ENCODE measurements at regions not wholly inside any gene's neighbourhood (a gene's known extent, or its start where the extent isn't known, plus 50 kb on each side); places are given as distances from the start of the nearest gene placed in this dataset.

DNA sequence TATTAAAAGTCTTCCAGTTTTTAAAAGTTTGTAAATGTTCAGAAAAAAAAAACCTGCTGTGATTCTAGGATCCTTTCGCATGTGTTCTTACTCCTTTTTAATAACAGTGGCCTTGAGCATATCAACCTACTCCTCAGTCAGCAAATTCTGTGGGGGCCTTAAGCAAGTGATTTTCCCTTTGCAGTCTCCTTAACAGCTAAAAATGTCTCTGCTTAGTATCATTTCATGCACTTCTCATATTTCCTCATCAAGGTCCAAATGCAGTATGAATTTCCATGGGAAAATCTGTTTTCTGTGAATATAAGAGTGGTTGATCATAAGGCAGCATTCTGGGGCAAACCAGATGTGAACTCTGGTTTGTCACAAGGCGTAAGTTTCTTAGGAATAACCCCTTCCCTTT is 2175.1 kb upstream of the PIK3C3 start:
- Mint-ChIP-seq H3K4me1 (peaks cover 16% of the 10 kb centered on the region), H3K27ac (no peak overlapping the region), H3K4me3 (no peak overlapping the region), H3K36me3 (ENCODE audit: low read depth) (peaks cover 2% of the 10 kb centered on the region), H3K9me3 (peaks cover 2% of the 10 kb centered on the region), H3K27me3 (ENCODE audit: insufficient read depth) (no peaks in the 10 kb centered on the region)
- TF ChIP-seq, protein P1, sequence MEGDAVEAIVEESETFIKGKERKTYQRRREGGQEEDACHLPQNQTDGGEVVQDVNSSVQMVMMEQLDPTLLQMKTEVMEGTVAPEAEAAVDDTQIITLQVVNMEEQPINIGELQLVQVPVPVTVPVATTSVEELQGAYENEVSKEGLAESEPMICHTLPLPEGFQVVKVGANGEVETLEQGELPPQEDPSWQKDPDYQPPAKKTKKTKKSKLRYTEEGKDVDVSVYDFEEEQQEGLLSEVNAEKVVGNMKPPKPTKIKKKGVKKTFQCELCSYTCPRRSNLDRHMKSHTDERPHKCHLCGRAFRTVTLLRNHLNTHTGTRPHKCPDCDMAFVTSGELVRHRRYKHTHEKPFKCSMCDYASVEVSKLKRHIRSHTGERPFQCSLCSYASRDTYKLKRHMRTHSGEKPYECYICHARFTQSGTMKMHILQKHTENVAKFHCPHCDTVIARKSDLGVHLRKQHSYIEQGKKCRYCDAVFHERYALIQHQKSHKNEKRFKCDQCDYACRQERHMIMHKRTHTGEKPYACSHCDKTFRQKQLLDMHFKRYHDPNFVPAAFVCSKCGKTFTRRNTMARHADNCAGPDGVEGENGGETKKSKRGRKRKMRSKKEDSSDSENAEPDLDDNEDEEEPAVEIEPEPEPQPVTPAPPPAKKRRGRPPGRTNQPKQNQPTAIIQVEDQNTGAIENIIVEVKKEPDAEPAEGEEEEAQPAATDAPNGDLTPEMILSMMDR (conservative IDR thresholded peaks at IDR 0.05) = no peak
- WGBS, 2 experiments (ENCODE audit: insufficient coverage in 1 of 2, insufficient read length in 1 of 2) = 98 to 100% methylated on average over 1 to 2 of the region's 2 CpGs
- H3K9me3 ChIP-seq (ENCODE audit: control insufficient read depth, low read length) = no peaks in the 10 kb centered on the region
- no peaks in the 10 kb centered on the region for H3K27me3 ChIP-seq (ENCODE audit: control insufficient read depth, insufficient read depth, low read length, poor library complexity, severe bottlenecking)
- H3K27ac ChIP-seq (ENCODE audit: low read depth, low read length) = no peak overlapping the region
- H3K4me1 ChIP-seq (ENCODE audit: control insufficient read depth, insufficient read depth, low read length) = no peaks in the 10 kb centered on the region
- no peaks in the 10 kb centered on the region for H3K36me3 ChIP-seq (ENCODE audit: control insufficient read depth, insufficient read depth, low read length)
- H3K4me3 ChIP-seq (ENCODE audit: low read length) = no peak overlapping the region
- H3K9ac ChIP-seq (ENCODE audit: extremely low read depth, low read length, poor library complexity, severe bottlenecking) = no peak overlapping the region
- DNase-seq = no peak

- DNase-seq = no peak
- peaks cover 2% of the 10 kb centered on the region for H3K36me3 Mint-ChIP-seq (ENCODE audit: low read depth)
- no peaks in the 10 kb centered on the region for H3K4me1 ChIP-seq (ENCODE audit: control insufficient read depth, insufficient read depth, low read length)
- no peak overlapping the region for H3K4me3 ChIP-seq (ENCODE audit: low read length)
- H3K4me3 Mint-ChIP-seq = no peak overlapping the region
- H3K9me3 ChIP-seq (ENCODE audit: control insufficient read depth, low read length) = no peaks in the 10 kb centered on the region
- TF ChIP-seq, protein P1 (conservative IDR thresholded peaks at IDR 0.05) = no peak
- H3K9ac ChIP-seq (ENCODE audit: extremely low read depth, low read length, poor library complexity, severe bottlenecking) = no peak overlapping the region
- no peak overlapping the region for H3K27ac ChIP-seq (ENCODE audit: low read depth, low read length)
- no peaks in the 10 kb centered on the region for H3K27me3 Mint-ChIP-seq (ENCODE audit: insufficient read depth)
- no peak overlapping the region for H3K27ac Mint-ChIP-seq
- H3K36me3 ChIP-seq (ENCODE audit: control insufficient read depth, insufficient read depth, low read length) = no peaks in the 10 kb centered on the region
- H3K4me1 Mint-ChIP-seq = peaks cover 4% of the 10 kb centered on the region
- no peaks in the 10 kb centered on the region for H3K27me3 ChIP-seq (ENCODE audit: control insufficient read depth, insufficient read depth, low read length, poor library complexity, severe bottlenecking)
- H3K9me3 Mint-ChIP-seq = peaks cover 2% of the 10 kb centered on the region
Observed at GRCh38 chr18:39776766-39777165, 2178.3 kb upstream of the PIK3C3 start.

DNA sequence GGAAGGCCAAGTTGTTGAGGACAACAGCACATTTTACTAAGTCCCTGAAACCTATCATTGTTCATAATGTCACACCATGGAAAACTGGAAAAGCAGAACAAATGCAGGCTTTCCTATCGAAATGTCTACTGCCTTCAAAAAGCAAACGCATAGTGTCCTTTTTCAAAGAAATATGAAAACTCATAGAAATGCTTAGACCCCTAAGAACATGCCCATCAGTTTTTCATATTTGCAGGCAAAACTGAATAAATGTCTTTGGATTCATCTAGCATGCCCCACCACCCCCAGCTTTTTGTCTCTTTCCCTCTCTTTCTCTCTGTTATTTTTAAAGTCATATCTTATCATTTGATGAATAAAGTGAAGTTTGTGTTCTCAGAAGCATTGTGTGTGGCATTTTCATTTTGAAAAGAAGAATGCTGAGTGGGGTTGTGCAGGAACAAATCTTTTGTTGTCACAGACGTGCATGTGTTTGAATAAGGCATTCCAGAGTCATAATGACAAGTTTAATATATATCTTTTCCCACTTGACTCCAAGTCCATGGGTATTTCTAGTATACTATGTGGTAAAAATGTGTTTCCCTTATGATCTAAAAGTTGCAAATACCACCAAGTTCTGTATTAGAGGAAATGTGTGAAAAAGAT is 2180.0 kb upstream of the PIK3C3 start:
- Histone ChIP-seq H3K9me3 (ENCODE audit: control insufficient read depth, low read length) (no peaks in the 10 kb centered on the region), H3K36me3 (ENCODE audit: control insufficient read depth, insufficient read depth, low read length) (no peaks in the 10 kb centered on the region), H3K27me3 (ENCODE audit: control insufficient read depth, insufficient read depth, low read length, poor library complexity, severe bottlenecking) (no peaks in the 10 kb centered on the region), H3K4me3 (ENCODE audit: low read length) (no peak overlapping the region), H3K27ac (ENCODE audit: low read depth, low read length) (no peak overlapping the region), H3K9ac (ENCODE audit: extremely low read depth, low read length, poor library complexity, severe bottlenecking) (no peak overlapping the region), H3K4me1 (ENCODE audit: control insufficient read depth, insufficient read depth, low read length) (no peaks in the 10 kb centered on the region)
- H3K4me3 Mint-ChIP-seq = no peak overlapping the region
- H3K4me1 Mint-ChIP-seq = peaks cover 4% of the 10 kb centered on the region
- WGBS, 2 experiments (ENCODE audit: insufficient coverage in 1 of 2, insufficient read length in 1 of 2) = 85 to 92% methylated on average over 2 to 3 of the region's 3 CpGs
- DNase-seq = no peak
- H3K9me3 Mint-ChIP-seq = peaks cover 2% of the 10 kb centered on the region
- TF ChIP-seq, protein P1 (conservative IDR thresholded peaks at IDR 0.05) = no peak
- H3K36me3 Mint-ChIP-seq (ENCODE audit: low read depth) = peaks cover 2% of the 10 kb centered on the region
- no peaks in the 10 kb centered on the region for H3K27me3 Mint-ChIP-seq (ENCODE audit: insufficient read depth)
- H3K27ac Mint-ChIP-seq = no peak overlapping the region

Measured in endodermal cell (in vitro differentiated cells).